AG09319 (cell line): ENCODE measurements at regions not wholly inside any gene's neighbourhood (a gene's known extent, or its start where the extent isn't known, plus 50 kb on each side); places are given as distances from the start of the nearest gene placed in this dataset.

Experiments
- DNase-seq: peaks from one replicate; pipeline ENCODE4 v3.0.0-alpha.2; 2010; ENCODE audit warnings: low read depth; ENCODE audit errors: extremely low read depth
- CTCF ChIP-seq: IDR thresholded peaks from 2 replicates; pipeline ENCODE4 v1.5.1; 2011; ENCODE audit warnings: low read depth, mild to moderate bottlenecking, inconsistent platforms, low read length, moderate library complexity

GRCh38 chr12:19794116-19794515 is 354.8 kb downstream of the AEBP2 start:
- TF ChIP-seq CTCF = no peak
- no peak for DNase-seq

GRCh38 chr12:19799216-19799615 is 359.9 kb downstream of the AEBP2 start:
- TF ChIP-seq CTCF = no peak
- no peak for DNase-seq

GRCh38 chr12:19799895-19800602 is 360.8 kb downstream of the AEBP2 start:
- TF ChIP-seq CTCF = no peak
- DNase-seq = no peak

- no peak for DNase-seq
- no peak for TF ChIP-seq CTCF
Observed at GRCh38 chr12:19800884-19801283, 361.6 kb downstream of the AEBP2 start.

GRCh38 chr12:19801941-19802340 is 362.6 kb downstream of the AEBP2 start:
- DNase-seq = no peak
- no peak for TF ChIP-seq CTCF

- no peak for TF ChIP-seq CTCF
- no peak for DNase-seq
Observed at GRCh38 chr12:19802915-19803314, 363.6 kb downstream of the AEBP2 start.

GRCh38 chr12:19804737-19805136 is 365.4 kb downstream of the AEBP2 start:
- no peak for TF ChIP-seq CTCF
- no peak for DNase-seq
